Ishikawa (cell line): ENCODE measurements at regions not wholly inside any gene's neighbourhood (a gene's known extent, or its start where the extent isn't known, plus 50 kb on each side); places are given as distances from the start of the nearest gene placed in this dataset.

Source experiments
- CEBPB ChIP-seq: IDR thresholded peaks from 2 replicates; pipeline ENCODE4 v1.6.1; 2012
- EGR1 ChIP-seq: IDR thresholded peaks from 2 replicates; pipeline ENCODE4 v1.6.1; 2012
- EP300 ChIP-seq: IDR thresholded peaks from 2 replicates; pipeline ENCODE4 v1.6.1; 2012; ENCODE audit warnings: borderline replicate concordance
- MAX ChIP-seq: IDR thresholded peaks from 2 replicates; pipeline ENCODE4 v1.6.1; 2012
- NFIC ChIP-seq: IDR thresholded peaks from 2 replicates; pipeline ENCODE4 v1.6.1; 2012
- RAD21 ChIP-seq: IDR thresholded peaks from 2 replicates; pipeline ENCODE4 v1.6.1; 2012; ENCODE audit warnings: low read depth
- REST ChIP-seq: IDR thresholded peaks from 2 replicates; pipeline ENCODE4 v1.6.1; 2012; ENCODE audit warnings: low read depth, mild to moderate bottlenecking
- TAF1 ChIP-seq: IDR thresholded peaks from 2 replicates; pipeline ENCODE4 v1.6.1; 2012; ENCODE audit warnings: low read depth, mild to moderate bottlenecking
- USF1 ChIP-seq: IDR thresholded peaks from 2 replicates; pipeline ENCODE4 v1.6.1; 2012
- YY1 ChIP-seq: IDR thresholded peaks from 2 replicates; pipeline ENCODE4 v1.6.1; 2012; ENCODE audit warnings: low read depth
- ZBTB7A ChIP-seq: IDR thresholded peaks from 2 replicates; pipeline ENCODE4 v1.6.1; 2012; ENCODE audit warnings: low read depth

GRCh38 chr16:73978407-73978784 lies 318.2 kb upstream of the PSMD7 start:
- TF ChIP-seq CEBPB, result no peak
- no peak for TF ChIP-seq ZBTB7A
- TF ChIP-seq USF1, result no peak
- no peak for TF ChIP-seq TAF1
- no peak for TF ChIP-seq RAD21
- TF ChIP-seq EGR1, result no peak
- no peak for TF ChIP-seq YY1
- TF ChIP-seq REST, result no peak
- no peak for TF ChIP-seq NFIC
- TF ChIP-seq EP300, result no peak
- no peak for TF ChIP-seq MAX
